H1 (cell line): ENCODE measurements at regions not wholly inside any gene's neighbourhood (a gene's known extent, or its start where the extent isn't known, plus 50 kb on each side); places are given as distances from the start of the nearest gene placed in this dataset.
"Not testable (repeated sequence)": the region's sequence is repeated elsewhere in the genome, so short reads cannot be mapped to it uniquely, and the experiment has no call there.

Experiments
- CHD1 ChIP-seq: IDR thresholded peaks from 2 replicates; pipeline ENCODE4 v1.6.1; 2012; ENCODE audit warnings: low read depth, low read length, improper control_type of control experiment
- CTCF ChIP-seq, 3 experiments: IDR thresholded peaks; 1 replicate in 2 of 3; 2 replicates in 1 of 3; pipeline versions ENCODE4 v1.5.1 to v1.6.1; 2011; ENCODE audit warnings: low read length in 3 of 3, mild to moderate bottlenecking in 3 of 3, inconsistent platforms in 2 of 3, low read depth in 1 of 3, moderate library complexity in 1 of 3; ENCODE audit not compliant: insufficient read depth in 1 of 3; ENCODE audit errors: control extremely low read depth in 1 of 3
- HDAC6 ChIP-seq: IDR thresholded peaks from one replicate; pipeline ENCODE4 v1.7.1; 2012; ENCODE audit warnings: low read depth, mild to moderate bottlenecking, inconsistent platforms, low read length, moderate library complexity
- KDM1A ChIP-seq: fragments of 200-600, 300-600 bp; sonication (generic); IDR thresholded peaks from 2 replicates; pipeline ENCODE4 v1.7.1; 2016; ENCODE audit warnings: mild to moderate bottlenecking, low read length, borderline replicate concordance
- MAX ChIP-seq: IDR thresholded peaks from 2 replicates; pipeline ENCODE4 v1.6.1; 2012; ENCODE audit warnings: inconsistent platforms
- POLR2A ChIP-seq, 2 experiments: IDR thresholded peaks; 1 replicate in 1 of 2; 2 replicates in 1 of 2; pipeline ENCODE4 v1.6.1; 2011; ENCODE audit warnings: low read depth in 2 of 2, low read length in 2 of 2, mild to moderate bottlenecking in 2 of 2; ENCODE audit errors: control extremely low read depth in 1 of 2
- POLR2AphosphoS5 ChIP-seq: IDR thresholded peaks from 2 replicates; pipeline ENCODE4 v1.6.1; 2011; ENCODE audit warnings: low read depth, low read length
- TAF1 ChIP-seq: IDR thresholded peaks from 2 replicates; pipeline ENCODE4 v1.6.1; 2011; ENCODE audit warnings: mild to moderate bottlenecking, low read depth, low read length
- TCF12 ChIP-seq: IDR thresholded peaks from 2 replicates; pipeline ENCODE4 v1.6.1; 2011; ENCODE audit warnings: low read depth, mild to moderate bottlenecking, low read length

GRCh38 chr16:46384285-46385061, 236.7 kb downstream of the SHCBP1 start:
- TF ChIP-seq CTCF (IDR thresholded peaks at IDR 0.05; ENCODE audit: control extremely low read depth in 1 of 3, insufficient read depth in 1 of 3, low read depth in 1 of 3, low read length in 3 of 3); POLR2AphosphoS5; POLR2A (IDR thresholded peaks at IDR 0.05; ENCODE audit: control extremely low read depth in 1 of 2, low read depth in 2 of 2, low read length in 2 of 2); MAX; TCF12; TAF1; HDAC6; KDM1A; CHD1: not testable (repeated sequence)
